ENCODE measurements at regions not wholly inside any gene's neighbourhood (a gene's known extent, or its start where the extent isn't known, plus 50 kb on each side); places are given as distances from the start of the nearest gene placed in this dataset.

GRCh38 chrX:966396-967070 lies 245.9 kb downstream of the CRLF2 start:
- H3K36me3 ChIP-seq (ENCODE audit: control insufficient read depth, low read length) = no peaks in the 10 kb centered on the region
- TF ChIP-seq EZH2phosphoT487 (IDR thresholded peaks at IDR 0.05; ENCODE audit: borderline replicate concordance, low read length) = no peak
- TF ChIP-seq, protein P1, sequence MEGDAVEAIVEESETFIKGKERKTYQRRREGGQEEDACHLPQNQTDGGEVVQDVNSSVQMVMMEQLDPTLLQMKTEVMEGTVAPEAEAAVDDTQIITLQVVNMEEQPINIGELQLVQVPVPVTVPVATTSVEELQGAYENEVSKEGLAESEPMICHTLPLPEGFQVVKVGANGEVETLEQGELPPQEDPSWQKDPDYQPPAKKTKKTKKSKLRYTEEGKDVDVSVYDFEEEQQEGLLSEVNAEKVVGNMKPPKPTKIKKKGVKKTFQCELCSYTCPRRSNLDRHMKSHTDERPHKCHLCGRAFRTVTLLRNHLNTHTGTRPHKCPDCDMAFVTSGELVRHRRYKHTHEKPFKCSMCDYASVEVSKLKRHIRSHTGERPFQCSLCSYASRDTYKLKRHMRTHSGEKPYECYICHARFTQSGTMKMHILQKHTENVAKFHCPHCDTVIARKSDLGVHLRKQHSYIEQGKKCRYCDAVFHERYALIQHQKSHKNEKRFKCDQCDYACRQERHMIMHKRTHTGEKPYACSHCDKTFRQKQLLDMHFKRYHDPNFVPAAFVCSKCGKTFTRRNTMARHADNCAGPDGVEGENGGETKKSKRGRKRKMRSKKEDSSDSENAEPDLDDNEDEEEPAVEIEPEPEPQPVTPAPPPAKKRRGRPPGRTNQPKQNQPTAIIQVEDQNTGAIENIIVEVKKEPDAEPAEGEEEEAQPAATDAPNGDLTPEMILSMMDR (IDR thresholded peaks at IDR 0.05; ENCODE audit: low read depth, low read length, poor library complexity, severe bottlenecking) = no peak
- H3K4me1 ChIP-seq (ENCODE audit: control insufficient read depth, low read length) = no peaks in the 10 kb centered on the region
- no peaks in the 10 kb centered on the region for H3K9me2 ChIP-seq (replicated peaks; ENCODE audit: control insufficient read depth, low read length)
- H3K4me3 ChIP-seq (ENCODE audit: low read length) = no peak overlapping the region
- H3K79me2 ChIP-seq (ENCODE audit: control insufficient read depth, low read length) = no peaks in the 10 kb centered on the region
- H3K9me3 ChIP-seq (ENCODE audit: control insufficient read depth, insufficient read depth, low read length) = no peaks in the 10 kb centered on the region
- no peaks in the 10 kb centered on the region for H4K20me1 ChIP-seq (ENCODE audit: control insufficient read depth, insufficient read depth, low read depth, low read length)
- H3K4me2 ChIP-seq (ENCODE audit: low read length) = no peak overlapping the region
- H3K27me3 ChIP-seq (ENCODE audit: control insufficient read depth, low read length) = no peaks in the 10 kb centered on the region
- H3F3A ChIP-seq (ENCODE audit: control insufficient read depth, insufficient read depth) = no peaks in the 10 kb centered on the region
- no peak overlapping the region for H3K27ac ChIP-seq (ENCODE audit: low read depth, low read length)

- no peak for TF ChIP-seq EZH2phosphoT487 (IDR thresholded peaks at IDR 0.05; ENCODE audit: borderline replicate concordance, low read length)
- TF ChIP-seq, protein P1 (IDR thresholded peaks at IDR 0.05; ENCODE audit: low read depth, low read length, poor library complexity, severe bottlenecking) = no peak
- Histone ChIP-seq H3K79me2 (ENCODE audit: control insufficient read depth, low read length) (no peaks in the 10 kb centered on the region), H4K20me1 (ENCODE audit: control insufficient read depth, insufficient read depth, low read depth, low read length) (no peaks in the 10 kb centered on the region), H3K9me2 (replicated peaks; ENCODE audit: control insufficient read depth, low read length) (no peaks in the 10 kb centered on the region), H3K36me3 (ENCODE audit: control insufficient read depth, low read length) (no peaks in the 10 kb centered on the region), H3K27ac (ENCODE audit: low read depth, low read length) (no peak overlapping the region), H3K4me3 (ENCODE audit: low read length) (no peak overlapping the region), H3K9me3 (ENCODE audit: control insufficient read depth, insufficient read depth, low read length) (no peaks in the 10 kb centered on the region), H3K4me2 (ENCODE audit: low read length) (no peak overlapping the region), H3K27me3 (ENCODE audit: control insufficient read depth, low read length) (no peaks in the 10 kb centered on the region), H3F3A (ENCODE audit: control insufficient read depth, insufficient read depth) (no peaks in the 10 kb centered on the region), H3K4me1 (ENCODE audit: control insufficient read depth, low read length) (no peaks in the 10 kb centered on the region)
These were observed 247.5 kb downstream of the CRLF2 start for GRCh38 chrX:964831-965416.

GRCh38 chrX:960821-961220 lies 251.6 kb downstream of the CRLF2 start:
- H3K4me2 ChIP-seq (ENCODE audit: low read length) = no peak overlapping the region
- H3K9me3 ChIP-seq (ENCODE audit: control insufficient read depth, insufficient read depth, low read length) = no peaks in the 10 kb centered on the region

More at GRCh38 chrX:960821-961220, 251.6 kb downstream of the CRLF2 start:
- Histone ChIP-seq H3K36me3 (ENCODE audit: control insufficient read depth, low read length) (no peaks in the 10 kb centered on the region), H4K20me1 (ENCODE audit: control insufficient read depth, insufficient read depth, low read depth, low read length) (no peaks in the 10 kb centered on the region), H3K27ac (ENCODE audit: low read depth, low read length) (no peak overlapping the region), H3K4me1 (ENCODE audit: control insufficient read depth, low read length) (no peaks in the 10 kb centered on the region), H3K79me2 (ENCODE audit: control insufficient read depth, low read length) (no peaks in the 10 kb centered on the region), H3K4me3 (ENCODE audit: low read length) (no peak overlapping the region), H3K9me2 (replicated peaks; ENCODE audit: control insufficient read depth, low read length) (no peaks in the 10 kb centered on the region), H3K27me3 (ENCODE audit: control insufficient read depth, low read length) (no peaks in the 10 kb centered on the region), H3F3A (ENCODE audit: control insufficient read depth, insufficient read depth) (no peaks in the 10 kb centered on the region)
- TF ChIP-seq, protein P1 (IDR thresholded peaks at IDR 0.05; ENCODE audit: low read depth, low read length, poor library complexity, severe bottlenecking) = no peak
- TF ChIP-seq EZH2phosphoT487 (IDR thresholded peaks at IDR 0.05; ENCODE audit: borderline replicate concordance, low read length) = no peak

All from DOHH2 (cell line).